GM18508 (cell line): ENCODE measurements at regions not wholly inside any gene's neighbourhood (a gene's known extent, or its start where the extent isn't known, plus 50 kb on each side); places are given as distances from the start of the nearest gene placed in this dataset.
"Not testable (repeated sequence)": the region's sequence is repeated elsewhere in the genome, so short reads cannot be mapped to it uniquely, and the experiment has no call there.

Experiments
- ATAC-seq: cut with Tn5 transposase; IDR thresholded peaks from one replicate; pipeline ENCODE4 v1.9.1; 2021; ENCODE audit warnings: moderate number of reproducible peaks; ENCODE audit not compliant: insufficient read depth, unreplicated experiment

DNA sequence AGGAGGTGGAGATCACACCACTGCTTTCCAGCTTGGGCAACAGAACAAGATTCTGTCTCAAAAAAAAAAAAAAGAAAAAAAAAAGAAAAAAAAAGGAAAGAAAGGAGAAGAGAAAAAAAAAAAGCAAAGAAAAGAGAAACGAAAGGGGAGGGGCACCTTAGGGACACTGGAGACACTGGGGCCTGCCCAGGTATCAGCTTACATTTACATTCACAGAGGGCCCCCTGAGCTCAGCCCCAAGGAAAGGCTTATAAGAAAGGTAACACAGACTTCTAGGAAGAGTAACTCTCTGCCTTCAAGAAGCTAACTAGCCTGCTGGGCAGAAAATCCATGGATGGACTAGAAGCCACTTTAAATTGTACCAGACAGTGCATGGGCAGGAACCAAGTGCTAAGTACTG is 108.8 kb downstream of the NPY start:
- no peak for ATAC-seq

DNA sequence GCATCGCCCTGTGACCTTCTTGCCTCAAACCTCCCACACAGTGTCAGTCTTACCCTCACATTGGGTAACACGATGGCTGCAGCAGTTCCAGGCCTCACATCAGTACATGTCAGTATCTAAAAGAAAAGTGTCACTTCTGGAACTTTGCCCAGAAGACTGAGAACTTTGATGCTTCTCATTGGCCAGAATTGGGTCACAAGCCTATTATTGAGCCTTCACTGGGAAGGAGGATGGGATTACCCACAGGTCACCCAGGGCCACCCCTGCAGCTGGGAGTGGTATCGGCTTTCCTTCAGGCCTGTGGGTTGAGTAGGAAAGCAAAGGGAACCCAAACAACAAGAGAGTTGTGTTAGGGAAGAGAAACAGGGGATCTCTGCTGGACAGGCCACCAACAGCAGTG is 111.5 kb downstream of the NPY start:
- no peak for ATAC-seq

DNA sequence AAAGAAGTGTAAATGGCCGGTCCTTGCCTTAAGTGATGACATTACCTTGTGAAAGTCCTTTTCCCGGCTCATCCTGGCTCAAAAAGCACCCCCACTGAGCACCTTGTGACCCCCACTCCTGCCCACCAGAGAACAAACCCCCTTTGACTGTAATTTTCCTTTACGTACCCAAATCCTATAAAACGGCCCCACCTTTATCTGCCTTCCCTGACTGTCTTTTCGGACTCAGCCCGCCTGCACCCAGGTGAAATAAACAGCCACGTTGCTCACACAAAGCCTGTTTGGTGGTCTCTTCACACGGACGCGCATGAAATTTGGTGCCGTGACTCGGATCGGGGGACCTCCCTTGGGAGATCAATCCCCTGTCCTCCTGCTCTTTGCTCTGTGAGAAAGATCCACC is 112.4 kb downstream of the NPY start:
- not testable (repeated sequence) for ATAC-seq

GRCh38 chr7:24401628-24402593 is 117.9 kb downstream of the NPY start:
- no peak for ATAC-seq

- ATAC-seq, result no peak
Measured at GRCh38 chr7:24402655-24403054, 118.7 kb downstream of the NPY start.

GRCh38 chr7:24403557-24403956 is 119.6 kb downstream of the NPY start:
- ATAC-seq, result no peak

GRCh38 chr7:24404315-24404714 is 120.3 kb downstream of the NPY start:
- ATAC-seq, result no peak

- no peak for ATAC-seq
Measured at GRCh38 chr7:24405002-24405401, 121.0 kb downstream of the NPY start.

GRCh38 chr7:24406053-24406788 is 122.2 kb downstream of the NPY start:
- ATAC-seq, result no peak

- ATAC-seq, result no peak
Measured at GRCh38 chr7:24406789-24407299, 122.9 kb downstream of the NPY start.

DNA sequence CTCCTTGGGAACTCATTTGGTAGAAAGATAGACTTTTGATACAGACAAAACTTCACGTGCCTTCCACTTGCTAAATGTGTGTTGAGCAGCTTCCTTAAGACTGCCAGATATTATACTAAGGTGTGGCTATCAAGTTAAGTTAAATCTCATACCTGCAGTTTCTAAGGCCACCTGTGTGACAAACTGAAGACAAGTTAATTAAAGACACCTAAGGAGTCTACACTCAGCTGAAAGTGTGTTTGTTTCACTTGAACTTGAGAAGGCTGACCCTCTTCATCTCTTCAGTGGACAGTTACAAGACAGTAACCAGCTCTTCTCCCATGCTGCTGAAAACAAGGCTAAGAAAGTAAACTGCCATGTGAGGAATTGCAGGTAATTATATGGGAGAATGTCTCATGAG is 124.0 kb downstream of the NPY start:
- ATAC-seq, result no peak

- ATAC-seq, result no peak
Measured at GRCh38 chr7:24408798-24409430, 124.9 kb downstream of the NPY start.

DNA sequence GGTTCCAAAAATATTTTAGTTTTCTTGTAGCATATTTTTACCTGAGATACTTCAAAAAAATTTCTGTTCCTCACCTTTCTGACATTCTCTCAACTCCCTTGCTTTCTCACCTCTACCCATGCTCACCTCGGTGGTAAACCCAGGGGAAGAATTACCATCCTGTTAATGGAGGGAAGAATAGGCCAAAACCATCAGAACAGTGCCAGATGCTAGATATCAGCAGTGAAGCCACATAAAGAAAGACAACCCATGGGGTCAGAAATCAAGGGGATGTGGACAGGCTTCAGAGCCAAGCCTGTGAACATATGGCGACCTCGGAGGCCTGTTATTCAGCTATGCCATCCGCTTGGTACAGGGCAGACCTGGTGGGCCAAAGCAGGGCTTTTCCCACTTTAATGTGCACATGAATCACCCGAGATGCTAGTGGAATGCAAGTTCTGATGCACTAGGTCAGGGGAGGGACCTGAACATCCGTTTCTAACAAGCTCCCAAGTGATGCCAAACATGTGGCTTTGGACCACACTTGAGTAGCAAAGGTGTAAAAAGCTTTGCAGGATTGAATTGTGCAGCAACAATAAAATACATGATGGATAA is 125.5 kb downstream of the NPY start:
- no peak for ATAC-seq

DNA sequence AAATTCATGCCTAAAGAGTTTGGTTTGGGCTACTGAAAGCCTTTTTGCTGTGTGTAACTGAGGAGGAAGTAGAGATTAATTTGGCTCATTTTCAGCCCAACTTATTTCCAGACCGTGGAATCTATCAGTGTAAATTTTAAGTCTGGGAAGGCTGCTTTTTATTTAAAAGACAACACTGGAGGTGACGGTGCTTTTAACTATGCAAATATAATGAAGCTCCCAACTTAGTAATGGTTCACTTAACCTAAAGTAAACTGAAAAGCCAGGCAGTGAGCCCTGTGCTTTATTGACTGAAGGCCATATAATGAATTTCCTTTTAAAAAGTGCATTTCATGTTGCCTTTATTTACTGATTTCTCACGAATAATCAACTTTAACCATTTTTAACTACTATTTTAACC is 127.2 kb downstream of the NPY start:
- no peak for ATAC-seq

DNA sequence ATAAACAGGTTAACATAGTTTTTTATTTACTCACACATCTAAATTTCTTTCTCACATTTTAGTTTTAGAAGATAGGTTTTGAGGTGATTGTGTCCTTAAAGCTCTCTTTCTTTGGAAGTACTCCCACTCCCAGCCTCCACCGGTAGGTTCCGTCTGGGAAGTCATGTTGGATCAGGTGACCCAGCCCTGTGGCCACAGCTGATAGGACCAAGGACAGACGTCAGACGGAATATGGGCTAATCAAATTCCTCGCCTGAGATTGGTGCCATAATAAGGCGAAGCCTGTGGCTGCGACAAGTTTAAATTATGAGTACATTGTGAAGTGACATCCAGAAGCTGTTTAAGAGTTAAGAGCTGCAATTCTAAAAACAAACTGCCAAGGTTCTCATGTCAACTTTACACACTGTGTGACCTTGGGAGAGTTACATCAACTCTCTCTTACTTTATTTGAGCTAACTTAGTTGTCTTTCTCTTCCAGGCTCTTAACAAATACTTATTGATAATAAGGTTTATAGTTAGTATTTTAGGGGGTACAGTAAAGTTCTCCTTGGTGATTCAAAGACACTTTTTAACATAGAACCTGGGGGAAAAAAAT is 133.6 kb downstream of the NPY start:
- no peak for ATAC-seq

GRCh38 chr7:24419077-24419476 is 135.1 kb downstream of the NPY start:
- no peak for ATAC-seq

DNA sequence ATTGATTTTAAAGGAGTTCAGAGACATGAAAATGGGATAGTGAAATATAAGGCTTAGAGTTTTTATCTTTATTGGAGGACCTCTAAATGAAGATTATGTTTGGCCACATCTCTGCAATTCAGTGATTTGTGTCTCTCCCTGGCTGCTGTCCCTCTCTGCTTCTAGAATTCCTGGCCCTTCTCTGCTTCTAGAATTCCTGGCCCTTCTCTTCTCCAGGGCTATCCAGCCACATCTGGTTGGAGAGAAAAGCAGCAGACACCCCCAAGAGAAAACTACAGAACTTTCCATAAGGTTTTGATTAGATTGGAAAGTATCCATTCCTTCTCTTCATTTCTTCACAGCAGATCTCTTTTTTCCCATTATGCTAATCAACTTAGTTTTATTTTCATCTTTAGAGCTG is 135.5 kb downstream of the NPY start:
- ATAC-seq, result no peak

DNA sequence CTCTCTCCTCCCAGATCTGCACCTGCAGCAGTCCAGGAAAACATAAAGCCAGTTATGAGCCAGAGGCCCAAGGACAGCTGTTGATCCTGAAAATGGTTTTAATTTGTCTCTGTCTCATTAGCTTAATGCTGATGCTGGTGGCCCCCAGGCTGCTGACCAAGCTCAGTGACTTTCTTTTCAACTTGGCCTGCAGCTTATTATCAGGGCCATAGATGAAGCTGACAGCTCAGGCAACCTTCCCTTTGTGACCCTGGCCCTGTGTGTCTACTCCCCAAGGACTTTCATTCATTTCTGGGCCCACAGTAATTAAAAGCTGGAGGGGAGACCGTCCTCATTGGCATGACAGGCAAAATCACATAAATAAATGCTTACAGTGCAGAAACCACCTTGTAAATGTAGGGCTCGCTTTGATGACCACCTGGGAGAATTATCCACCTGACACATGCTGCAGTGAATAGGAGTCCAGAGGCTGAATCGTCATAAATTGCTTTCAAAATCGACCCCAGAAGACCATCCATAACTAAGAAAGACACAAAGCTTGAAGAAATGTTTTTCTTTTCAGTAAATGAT is 138.5 kb downstream of the NPY start:
- no peak for ATAC-seq

DNA sequence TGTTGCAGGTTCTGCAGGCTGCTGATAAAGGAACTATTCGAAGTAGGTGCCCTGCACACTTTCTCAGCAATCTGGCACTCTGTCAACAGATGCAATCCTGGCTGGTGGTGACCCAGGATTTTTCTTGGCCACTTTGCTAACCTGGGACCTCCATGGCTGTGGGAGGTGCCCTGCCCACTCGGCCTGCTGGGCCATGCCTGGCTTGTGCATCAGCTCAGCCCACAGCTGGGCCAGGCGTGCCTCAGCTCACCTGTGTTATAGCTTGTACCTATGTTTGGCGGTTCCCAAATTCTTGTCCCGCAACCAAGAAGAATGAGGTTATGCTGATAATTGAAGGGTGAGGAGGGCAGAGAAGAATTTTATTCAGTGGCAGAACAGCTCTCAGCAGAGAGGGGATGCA is 141.7 kb downstream of the NPY start:
- no peak for ATAC-seq

GRCh38 chr7:24427048-24427447 is 143.1 kb downstream of the NPY start:
- no peak for ATAC-seq
